MV-4-11 (cell line): ENCODE measurements at regions not wholly inside any gene's neighbourhood (a gene's known extent, or its start where the extent isn't known, plus 50 kb on each side); places are given as distances from the start of the nearest gene placed in this dataset.
"Not testable (repeated sequence)": the region's sequence is repeated elsewhere in the genome, so short reads cannot be mapped to it uniquely, and the experiment has no call there.

ENCODE experiments used
- DNase-seq: peaks from one replicate; lab custom pipeline; 2025; lab: John Stamatoyannopoulos, UW

DNA sequence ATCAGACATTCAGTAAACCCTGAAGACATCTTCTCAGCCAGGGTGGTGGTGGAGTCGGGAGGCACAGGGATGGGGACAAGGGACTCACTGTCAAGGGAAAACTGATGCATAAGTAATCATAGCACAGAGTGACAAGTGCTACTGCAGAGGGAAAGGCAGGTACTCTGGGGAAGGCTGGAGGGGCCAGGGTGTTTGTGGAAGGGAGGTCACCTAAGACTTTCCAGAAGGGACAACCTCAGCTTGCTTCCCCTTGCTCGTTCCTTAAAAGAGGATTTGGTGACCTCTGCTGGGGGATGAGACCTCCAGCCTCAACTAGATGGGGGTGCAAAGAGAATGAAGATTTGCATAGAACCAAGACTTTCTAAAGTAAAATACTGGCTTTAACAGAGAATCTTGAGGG, 99.5 kb downstream of the SLC4A3 start:
- peak; percentile 30 for DNase-seq

DNA sequence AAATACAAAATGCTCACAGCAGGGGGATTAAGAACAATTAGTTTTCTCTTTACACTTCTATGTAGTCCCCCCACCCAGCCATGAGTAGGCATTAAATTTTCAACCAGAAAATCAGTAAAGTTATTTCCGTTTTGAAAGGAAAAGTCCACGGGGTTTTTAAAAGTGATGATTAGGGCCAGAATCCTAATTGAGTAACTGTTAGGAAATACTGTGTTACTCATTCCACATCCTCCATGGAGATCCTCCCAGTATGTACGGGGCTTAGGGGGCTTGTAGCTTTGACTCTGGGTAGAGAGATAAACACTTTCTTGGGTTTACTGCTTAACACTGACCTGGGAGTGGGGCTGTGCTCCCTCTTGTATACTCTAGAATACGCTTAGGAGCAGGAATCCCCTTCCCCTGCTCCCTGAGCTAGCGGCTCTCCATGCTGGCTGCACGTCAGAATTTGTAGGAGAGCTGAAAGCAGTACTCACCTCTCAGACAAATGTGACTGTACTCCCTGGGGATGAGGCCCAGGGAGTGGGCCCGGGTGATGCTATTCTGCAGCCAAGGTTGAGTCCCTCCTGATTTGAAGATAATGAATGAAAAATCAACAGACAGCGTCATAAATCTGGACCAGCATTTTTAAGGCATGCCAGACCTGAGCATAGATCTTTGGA, 100.5 kb downstream of the SLC4A3 start:
- no peak for DNase-seq

DNA sequence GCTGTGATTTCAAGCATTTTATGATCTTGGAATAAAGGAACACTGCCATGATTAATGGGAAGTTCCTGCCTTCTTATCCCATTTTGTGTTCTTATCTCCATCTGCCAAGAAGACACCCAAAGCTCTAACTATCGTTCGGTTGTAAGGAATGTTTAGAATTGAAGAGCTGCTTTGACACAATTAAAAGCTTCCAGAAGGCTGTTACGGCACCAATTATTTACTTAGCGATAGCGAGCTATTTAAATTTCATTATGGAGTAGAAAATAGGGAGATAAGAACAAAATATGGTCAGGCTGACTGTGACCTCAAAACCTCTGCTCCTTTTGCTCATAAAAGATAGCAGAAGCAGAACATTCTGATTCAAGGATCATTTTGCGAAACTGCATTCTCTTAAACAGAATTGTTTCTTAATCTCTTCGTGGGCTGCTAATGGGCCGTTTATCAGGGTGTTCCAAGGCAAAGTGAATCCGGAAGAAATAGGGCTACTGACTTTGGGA, 101.6 kb downstream of the SLC4A3 start:
- peak; percentile 7 for DNase-seq

DNA sequence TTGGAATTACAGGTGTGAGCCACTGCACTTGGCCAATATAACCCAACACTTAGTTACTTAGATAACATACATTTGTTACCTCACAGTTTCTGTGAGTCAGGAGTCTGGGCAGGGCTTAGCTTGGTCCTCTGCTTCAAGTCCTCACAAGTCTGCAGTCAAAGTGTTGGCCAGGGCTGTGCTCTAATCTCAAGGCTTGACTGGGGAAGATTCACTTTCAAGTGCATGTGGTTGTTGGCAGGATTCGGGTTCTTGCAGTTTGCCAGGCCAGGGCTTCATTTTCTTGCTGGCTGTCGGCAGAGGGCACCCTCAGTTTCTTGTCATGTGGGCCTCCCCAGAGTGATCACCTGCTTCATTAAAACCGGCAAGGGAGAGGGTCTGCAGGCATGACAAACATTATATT, 103.7 kb downstream of the SLC4A3 start:
- no peak for DNase-seq

DNA sequence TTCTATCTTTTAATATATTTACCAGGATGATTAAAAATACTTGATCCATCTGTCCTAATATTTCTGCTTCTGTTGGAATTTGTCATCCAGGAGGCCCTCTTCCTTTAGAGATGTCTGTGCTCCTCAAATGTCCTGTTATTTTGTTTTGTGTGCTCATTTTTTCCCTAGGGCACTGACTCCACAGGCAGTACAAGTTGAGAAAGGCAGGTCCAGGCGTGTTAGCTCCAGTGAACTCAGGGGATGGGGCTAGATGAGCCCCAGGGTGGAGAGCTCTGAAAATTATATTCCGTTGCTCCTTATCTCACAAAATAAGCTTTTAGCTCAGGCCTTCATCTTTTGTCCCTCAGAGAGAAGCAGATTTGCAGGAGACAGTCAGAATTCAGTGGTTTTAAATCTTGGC, 105.7 kb downstream of the SLC4A3 start:
- no peak for DNase-seq

DNA sequence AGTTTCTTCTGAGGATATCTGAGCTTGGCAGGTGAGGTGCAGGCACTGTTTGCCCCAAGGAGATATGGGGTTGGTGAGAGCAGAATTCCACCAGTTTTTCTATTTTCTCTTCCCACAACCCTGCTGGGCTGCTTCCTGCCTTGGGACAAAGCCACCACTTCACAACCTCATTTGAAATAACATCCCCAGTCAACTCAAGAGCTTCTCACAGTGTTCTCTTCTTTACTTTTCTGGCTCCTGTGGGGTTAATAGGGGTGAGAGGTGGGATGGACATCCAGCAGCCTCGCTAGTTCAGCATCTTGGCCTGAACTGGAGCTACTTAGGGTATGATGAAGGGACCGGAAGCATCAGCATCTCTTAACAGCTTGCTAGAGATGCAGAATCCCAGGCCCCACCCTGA, 106.3 kb downstream of the SLC4A3 start:
- no peak for DNase-seq

DNA sequence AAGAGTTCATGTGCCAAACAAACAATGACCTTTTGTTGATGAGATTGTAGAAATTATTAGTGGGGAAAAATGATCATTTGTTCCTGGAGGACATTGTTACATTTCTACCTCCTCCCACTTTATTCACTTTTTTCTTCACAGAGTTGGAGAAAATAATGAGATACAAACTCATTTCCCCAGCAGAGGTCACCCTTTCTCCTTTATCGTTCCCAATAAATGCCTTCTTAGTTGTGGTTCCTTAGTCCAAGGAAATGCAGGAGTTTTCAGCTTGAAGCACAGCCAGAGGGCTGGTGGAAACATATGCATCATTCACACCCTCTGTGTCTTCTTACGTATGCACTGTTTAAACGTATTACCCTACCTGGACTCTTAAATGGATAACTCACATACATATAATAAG, 108.8 kb downstream of the SLC4A3 start:
- peak; percentile 55 for DNase-seq

DNA sequence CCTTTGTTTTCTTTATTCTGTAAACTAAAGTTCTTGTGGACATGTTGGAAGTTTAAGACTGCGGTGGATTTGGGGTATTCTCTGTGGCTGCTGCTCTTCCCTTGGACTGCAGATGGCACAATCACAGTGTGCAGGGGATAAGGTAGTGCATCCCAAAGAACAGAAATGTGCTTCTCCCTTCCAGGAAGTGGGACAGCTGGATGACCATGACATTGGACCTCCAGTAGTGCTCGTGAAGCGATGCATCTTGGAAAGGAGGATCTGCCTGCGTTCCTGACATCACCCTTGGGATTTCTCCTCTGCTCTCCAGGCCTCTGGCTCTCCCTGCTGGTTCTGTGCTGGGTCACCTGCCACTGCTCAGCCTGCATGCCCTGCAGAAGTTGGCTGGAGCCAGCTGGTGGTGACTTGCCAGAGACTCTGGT, 109.9 kb downstream of the SLC4A3 start:
- DNase-seq = no peak

DNA sequence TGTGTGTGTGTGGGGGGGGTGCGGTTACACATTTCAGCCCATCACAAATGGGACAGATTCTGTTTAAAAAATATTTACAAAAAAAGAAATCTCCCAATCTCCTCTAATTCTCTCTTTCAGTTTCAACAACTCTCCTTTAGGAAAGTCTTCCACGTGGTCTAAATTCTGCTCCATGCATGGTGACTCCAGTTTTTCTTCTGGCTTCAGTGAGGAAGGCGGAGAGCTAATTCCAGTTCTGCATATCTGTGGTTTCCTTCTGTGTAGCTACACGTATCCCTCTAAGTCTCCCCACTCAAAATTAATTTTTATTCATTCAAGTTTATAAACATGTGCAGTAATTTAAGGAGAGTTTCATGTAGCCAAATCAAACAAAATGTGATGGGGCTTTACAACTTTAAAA, 111.6 kb downstream of the SLC4A3 start:
- no peak for DNase-seq

DNA sequence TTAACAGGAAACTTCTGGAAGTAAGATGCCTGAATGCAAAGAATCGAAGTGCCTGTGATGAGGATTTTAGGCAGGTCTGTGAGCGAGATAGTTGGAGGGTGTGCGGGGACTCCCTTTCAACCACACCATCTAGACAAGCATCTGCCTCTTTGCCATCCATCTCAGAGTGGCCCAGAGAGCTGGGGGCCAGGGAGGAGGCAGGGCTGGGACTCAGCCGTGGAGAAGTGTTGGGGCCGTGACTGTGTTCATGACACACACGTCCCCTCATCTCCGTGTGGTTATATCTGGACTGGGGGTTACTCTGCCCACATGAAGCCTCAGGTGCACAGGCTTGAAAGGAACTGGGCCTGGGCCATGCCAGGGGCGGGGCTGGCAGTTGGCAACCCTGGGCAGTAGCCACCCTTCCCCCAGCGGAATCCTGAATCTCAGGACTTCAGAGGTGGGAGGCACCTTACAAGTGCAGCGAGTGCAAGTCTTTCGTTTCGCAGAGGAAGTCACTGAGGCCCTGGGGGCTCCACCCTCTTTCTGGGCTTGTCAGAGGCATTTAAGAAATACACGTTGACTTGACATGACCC, 112.5 kb downstream of the SLC4A3 start:
- DNase-seq = no peak

DNA sequence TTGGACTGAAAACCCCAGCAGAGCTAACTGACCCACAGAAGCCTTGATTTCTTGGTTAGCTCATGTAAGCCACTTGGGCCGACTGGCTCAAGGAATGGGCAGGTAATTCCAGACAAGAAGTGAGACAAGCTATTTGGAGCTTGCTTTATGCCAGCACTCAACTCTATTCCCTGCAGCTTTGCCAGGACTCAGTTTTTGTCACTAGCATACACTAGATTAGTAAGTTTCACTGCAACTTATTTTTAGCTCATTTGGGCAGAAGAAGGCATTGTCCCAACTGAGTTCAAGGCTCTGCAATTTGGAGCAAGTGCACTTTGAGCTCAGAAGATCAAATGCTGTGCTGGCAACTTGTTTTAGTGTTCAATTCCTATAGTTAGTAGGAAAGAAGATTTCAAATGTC, 116.1 kb downstream of the SLC4A3 start:
- DNase-seq = no peak

DNA sequence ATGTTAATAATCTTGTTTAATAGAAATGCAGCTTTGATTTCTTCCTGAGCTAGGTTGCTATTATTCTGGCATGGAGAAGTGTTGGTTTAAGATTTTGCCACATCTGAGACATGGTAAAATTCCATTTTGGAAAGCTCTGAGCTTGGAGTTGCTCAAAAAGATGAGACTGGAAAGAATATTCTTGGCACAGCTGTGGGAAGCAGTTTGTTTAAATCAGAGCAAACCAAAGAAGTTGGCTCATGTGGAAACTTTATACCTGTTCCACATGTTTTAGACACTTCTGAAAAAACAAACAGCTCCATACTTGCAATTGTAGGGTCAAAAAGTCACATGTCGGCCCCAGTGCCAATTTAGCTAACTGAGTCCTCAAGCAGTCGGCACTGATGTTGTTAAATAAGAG, 116.6 kb downstream of the SLC4A3 start:
- no peak for DNase-seq

DNA sequence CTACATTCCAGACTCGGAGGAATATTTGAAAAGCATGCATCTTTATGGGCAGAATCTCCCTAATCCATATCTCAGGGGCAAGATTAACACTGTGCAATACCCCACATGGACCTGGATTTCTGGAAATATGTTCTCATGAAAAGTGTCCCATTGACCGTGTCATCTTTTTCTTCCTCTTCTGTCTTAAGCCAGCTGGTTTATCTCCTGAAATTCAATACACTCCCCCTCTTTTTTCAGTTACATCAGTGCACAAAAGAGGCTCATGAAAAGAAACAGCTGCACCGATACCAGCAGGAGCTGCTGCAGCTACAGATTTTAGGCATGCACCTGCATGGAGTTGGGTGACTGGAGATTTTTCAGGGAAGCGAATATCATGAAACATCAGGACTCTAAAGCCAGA, 117.2 kb downstream of the SLC4A3 start:
- no peak for DNase-seq

DNA sequence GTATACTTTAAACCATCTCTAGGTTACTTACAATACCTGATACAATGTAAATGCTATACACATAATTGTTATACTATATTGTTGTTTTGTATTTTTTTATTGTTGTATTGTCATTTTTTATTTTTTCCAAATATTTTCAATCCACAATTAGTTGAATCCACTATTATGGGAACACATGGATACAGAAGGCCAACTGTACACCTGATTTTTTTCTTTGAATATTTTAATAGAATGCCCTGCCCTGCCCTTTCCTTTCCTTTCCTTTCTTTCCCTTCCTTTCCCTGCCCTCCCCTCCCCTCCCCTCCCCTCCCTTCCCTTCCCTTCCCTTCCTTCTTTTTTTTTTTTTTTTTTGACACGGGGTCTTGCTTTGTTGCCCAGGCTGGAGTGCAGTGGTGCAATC, 120.2 kb downstream of the SLC4A3 start:
- no peak for DNase-seq

DNA sequence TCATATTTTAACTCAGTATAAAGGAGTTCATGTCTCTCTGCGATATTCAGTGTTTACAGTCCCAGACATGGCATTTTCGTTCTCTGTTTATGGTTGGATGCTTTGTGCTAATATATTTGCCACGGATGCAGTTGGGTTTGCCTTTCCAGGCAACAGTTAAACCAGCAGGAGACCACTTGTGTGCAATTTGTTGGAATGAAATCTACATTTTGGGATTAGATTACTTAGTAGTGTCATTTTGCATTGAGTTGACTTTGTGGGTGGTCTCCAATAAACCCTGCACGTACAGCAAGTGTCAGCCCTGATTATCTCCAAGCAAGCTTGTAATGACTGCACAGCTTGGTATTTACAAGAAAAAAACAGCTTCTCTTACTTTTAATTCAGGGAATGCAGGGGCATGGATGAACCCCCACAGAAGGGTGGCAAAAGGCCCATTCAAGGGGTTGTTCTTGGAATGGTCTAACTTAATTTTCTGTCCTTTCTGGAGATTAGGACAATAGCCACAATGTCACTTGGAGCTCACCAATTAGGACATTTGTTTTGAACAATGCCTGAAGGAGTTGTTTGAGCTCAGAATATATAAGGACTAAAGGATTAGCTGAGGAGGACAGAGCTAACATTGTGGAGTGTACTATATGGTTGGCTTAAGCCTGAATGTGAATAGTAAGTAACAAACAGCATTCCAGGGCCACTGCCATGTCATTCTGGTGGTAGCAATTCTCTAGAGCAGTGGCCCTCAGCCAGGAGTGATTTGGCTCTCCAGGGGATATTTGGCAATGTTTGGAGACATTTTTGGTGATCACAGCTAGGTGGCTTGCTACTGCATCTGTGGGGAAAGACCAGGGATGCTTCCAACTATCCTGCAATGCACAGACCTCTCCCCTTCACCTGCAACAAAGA, 121.5 kb downstream of the SLC4A3 start:
- no peak for DNase-seq

DNA sequence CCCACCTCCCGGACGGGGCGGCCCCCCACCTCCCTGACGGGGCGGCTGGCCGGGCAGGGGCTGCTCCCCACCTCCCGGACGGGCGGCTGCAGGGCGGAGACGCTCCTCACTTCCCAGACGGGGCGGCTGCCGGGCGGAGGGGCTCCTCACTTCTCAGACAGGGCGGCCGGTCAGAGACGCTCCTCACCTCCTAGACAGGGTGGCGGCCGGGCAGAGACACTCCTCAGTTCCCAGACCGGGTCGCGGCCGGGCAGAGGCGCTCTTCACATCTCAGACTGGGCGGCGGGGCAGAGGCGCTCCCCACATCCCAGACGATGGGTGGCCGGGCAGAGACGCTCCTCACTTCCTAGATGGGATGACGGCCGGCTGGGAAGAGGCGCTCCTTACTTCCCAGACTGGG, 123.7 kb downstream of the SLC4A3 start:
- not testable (repeated sequence) for DNase-seq

DNA sequence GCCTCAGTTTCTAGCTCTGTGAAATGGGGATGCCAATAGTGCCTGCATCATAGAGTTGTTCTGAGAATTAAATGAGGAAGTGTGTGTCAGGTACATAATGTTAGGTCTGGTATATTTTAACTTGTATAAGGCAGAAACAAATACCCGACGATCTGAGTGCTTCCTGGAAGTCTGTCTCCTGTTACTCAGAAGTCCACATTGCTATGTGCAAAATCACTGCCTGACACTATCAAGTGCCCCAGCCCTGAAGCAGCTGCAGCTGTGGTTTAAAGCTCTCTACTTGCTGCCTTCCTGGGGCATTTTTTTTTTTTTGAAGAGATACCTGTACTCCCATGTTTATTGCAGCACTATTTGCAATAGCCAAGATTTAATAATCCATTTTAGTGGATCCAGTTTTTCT, 125.3 kb downstream of the SLC4A3 start:
- no peak for DNase-seq

DNA sequence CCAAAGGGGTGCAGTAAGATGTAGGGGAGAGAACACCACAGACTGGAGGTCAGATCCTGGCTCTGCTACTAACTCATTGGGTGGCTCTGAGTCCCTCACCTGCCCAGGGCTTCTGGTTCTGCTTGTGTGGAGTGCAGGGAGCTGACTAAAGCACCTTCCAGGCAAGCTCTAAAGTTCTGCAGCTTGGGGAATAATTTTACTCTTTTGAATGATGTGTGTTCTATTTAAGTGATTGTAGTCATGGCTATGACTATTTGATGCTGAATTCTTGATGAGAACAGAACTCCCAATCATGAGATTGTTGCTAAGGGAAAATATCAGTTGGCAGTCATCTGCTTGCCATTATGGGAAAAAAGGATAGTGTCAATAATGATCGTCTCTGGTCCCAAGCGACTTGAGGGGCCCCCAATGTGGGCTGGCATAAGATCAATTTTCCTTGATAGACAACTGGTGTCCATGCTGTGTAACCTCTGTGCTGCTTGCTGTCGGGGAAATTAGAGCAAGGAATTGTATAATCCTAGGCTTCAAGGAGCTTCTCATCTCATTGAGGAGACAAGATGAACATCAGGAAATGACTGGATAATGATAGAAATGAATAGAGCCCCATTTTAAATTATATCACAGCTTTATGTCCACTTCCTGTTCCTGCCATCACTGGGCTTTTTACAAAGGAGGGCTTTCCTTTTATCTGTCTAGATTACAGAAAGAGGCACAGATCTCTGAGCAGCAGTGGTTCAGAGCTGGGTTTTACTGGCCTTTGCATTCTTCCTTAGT, 131.7 kb downstream of the SLC4A3 start:
- no peak for DNase-seq

DNA sequence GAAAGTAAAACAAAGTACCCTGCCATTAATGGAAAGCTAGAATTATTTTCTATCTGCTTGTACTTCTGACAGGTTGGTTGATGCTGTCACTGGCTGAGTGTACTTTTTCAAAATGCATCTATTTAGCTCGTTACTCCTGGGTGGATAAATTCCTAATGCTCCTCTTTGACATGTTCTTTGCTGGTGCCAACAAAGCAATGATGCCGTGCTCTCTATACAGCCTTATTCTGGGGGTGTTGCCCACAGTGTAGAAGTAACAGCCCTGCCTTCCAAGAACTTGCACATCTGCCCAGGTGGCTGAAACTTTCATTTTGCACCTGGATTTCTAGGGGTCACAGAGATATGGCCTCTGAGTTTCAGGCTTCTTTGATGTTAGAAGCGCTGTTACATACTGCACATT, 132.4 kb downstream of the SLC4A3 start:
- DNase-seq = no peak

DNA sequence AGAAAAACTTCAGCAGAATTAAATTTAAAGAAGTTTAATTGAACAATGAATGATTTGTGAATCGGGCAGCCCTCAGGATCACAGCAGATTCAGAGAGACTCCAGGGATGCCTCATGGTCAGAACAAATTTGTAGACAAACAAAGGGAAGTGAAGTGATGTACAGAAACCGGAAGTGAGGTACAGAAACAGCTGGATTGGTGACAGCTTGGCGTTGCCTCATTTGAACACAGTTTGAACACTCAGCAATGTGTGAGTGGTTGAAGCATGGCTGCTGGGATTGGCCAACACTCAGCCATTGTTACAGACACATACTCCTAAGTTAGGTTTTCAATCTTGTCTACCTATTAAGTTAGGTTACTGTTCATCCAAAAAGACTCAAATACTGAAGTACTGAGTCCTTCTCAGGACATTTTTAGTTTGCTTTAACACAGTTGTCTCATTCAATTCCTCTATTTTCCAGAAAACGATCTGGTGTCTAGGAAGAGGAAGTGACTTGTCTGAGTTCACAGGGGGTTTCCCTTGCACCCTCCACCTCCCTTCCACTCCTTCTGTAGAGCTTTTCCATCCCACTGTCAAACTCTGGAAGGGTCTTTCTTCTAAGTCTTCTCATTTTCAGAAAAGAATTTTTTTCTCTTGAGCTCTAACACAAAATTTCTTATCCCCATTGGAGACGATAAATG, 137.9 kb downstream of the SLC4A3 start:
- peak; percentile 86 for DNase-seq

DNA sequence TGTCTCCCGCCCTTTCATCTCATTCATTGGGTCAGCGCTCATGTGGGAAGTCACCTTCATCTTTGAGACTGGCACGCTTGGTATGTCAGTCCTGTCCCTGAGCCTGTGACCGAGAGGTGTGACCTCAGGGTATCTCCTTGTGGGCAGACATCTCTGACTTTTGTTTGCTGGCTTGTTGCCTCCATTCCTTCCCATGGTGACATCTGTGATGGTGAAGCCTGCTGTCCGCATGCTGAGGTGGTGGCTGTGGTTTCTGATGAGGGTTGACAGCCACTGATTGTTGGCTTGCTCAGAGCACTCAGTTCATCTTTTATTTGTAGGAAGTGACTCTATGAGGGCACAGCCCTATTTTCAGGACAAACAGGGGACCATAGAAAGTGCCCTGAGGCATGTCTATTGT, 139.2 kb downstream of the SLC4A3 start:
- DNase-seq = peak; percentile 55
